ENCODE measurements at regions not wholly inside any gene's neighbourhood (a gene's known extent, or its start where the extent isn't known, plus 50 kb on each side); places are given as distances from the start of the nearest gene placed in this dataset.
A peak's percentile ranks its signal among the peaks of the same experiment; 100 is the strongest.

- H3K4me3 ChIP-seq (ENCODE audit: low read depth, low read length): no peak overlapping the region
- no peak for DNase-seq (ENCODE audit: low read depth)
- TF ChIP-seq CTCF (IDR thresholded peaks at IDR 0.05; ENCODE audit: insufficient read depth, low read depth, low read length): no peak
Observed at GRCh38 chr3:153649286-153649839, 471.8 kb upstream of the ARHGEF26 start.

GRCh38 chr3:153652076-153652475 lies 469.1 kb upstream of the ARHGEF26 start:
- TF ChIP-seq CTCF (IDR thresholded peaks at IDR 0.05; ENCODE audit: insufficient read depth, low read depth, low read length): no peak
- no peak for DNase-seq (ENCODE audit: low read depth)
- H3K4me3 ChIP-seq (ENCODE audit: low read depth, low read length): no peak overlapping the region

GRCh38 chr3:153657046-153657445 lies 464.1 kb upstream of the ARHGEF26 start:
- no peak for TF ChIP-seq CTCF (IDR thresholded peaks at IDR 0.05; ENCODE audit: insufficient read depth, low read depth, low read length)
- no peak for DNase-seq (ENCODE audit: low read depth)

GRCh38 chr3:153657461-153657860 lies 463.7 kb upstream of the ARHGEF26 start:
- DNase-seq (ENCODE audit: low read depth): no peak
- H3K4me3 ChIP-seq (ENCODE audit: low read depth, low read length): no peak overlapping the region
- no peak for TF ChIP-seq CTCF (IDR thresholded peaks at IDR 0.05; ENCODE audit: insufficient read depth, low read depth, low read length)

More at GRCh38 chr3:153657046-153657445, 464.1 kb upstream of the ARHGEF26 start:
- H3K4me3 ChIP-seq (ENCODE audit: low read depth, low read length): no peak overlapping the region

GRCh38 chr3:153658136-153658535 lies 463.1 kb upstream of the ARHGEF26 start:
- no peak overlapping the region for H3K4me3 ChIP-seq (ENCODE audit: low read depth, low read length)
- peak; percentile 47 for DNase-seq (ENCODE audit: low read depth)
- no peak for TF ChIP-seq CTCF (IDR thresholded peaks at IDR 0.05; ENCODE audit: insufficient read depth, low read depth, low read length)

GRCh38 chr3:153666991-153667740 lies 454.0 kb upstream of the ARHGEF26 start:
- peak; percentile 7 for DNase-seq (ENCODE audit: low read depth)
- TF ChIP-seq CTCF (IDR thresholded peaks at IDR 0.05; ENCODE audit: insufficient read depth, low read depth, low read length): no peak
- H3K4me3 ChIP-seq (ENCODE audit: low read depth, low read length): no peak overlapping the region

Measured in fibroblast of villous mesenchyme (primary cell).